CD4-positive, alpha-beta memory T cell (primary cell): ENCODE measurements at regions not wholly inside any gene's neighbourhood (a gene's known extent, or its start where the extent isn't known, plus 50 kb on each side); places are given as distances from the start of the nearest gene placed in this dataset.

Experiments used
- CTCF ChIA-PET: fragments of 350-600 bp; sonication (Branson Sonifier 250); formaldehyde crosslinking; loops from one replicate; lab custom pipeline; 2021; ENCODE audit warnings: inconsistent platforms; ENCODE audit not compliant: partially characterized antibody; lab: Charles Lee
- POLR2A ChIA-PET: fragments of 350-600 bp; sonication (Branson Sonifier 250); formaldehyde crosslinking; loops from one replicate; lab custom pipeline; 2021; ENCODE audit not compliant: partially characterized antibody; lab: Charles Lee
- DNase-seq, 5 donors: peaks; one replicate each; pipeline versions ENCODE4 v3.0.0 to v3.0.0-alpha.2; 2020 to 2022; ENCODE audit warnings: mixed read lengths in 1 of 5
- H3K27ac ChIP-seq: one replicate; pipeline ENCODE4 v1.7.0; 2013; ENCODE audit warnings: low read depth, low read length
- H3K27me3 ChIP-seq: 2 replicates; pipeline ENCODE4 v1.7.0; 2013; ENCODE audit warnings: mild to moderate bottlenecking, low read length, moderate library complexity; ENCODE audit not compliant: insufficient read depth
- H3K36me3 ChIP-seq: 2 replicates; pipeline ENCODE4 v1.7.0; 2013; ENCODE audit warnings: mild to moderate bottlenecking, low read length, moderate library complexity; ENCODE audit not compliant: insufficient read depth
- H3K4me1 ChIP-seq: 2 replicates; pipeline ENCODE4 v1.7.0; 2013; ENCODE audit warnings: mild to moderate bottlenecking, low read length, moderate library complexity; ENCODE audit not compliant: insufficient read depth
- H3K4me3 ChIP-seq, 2 donors: one replicate each; pipeline ENCODE4 v1.7.0; 2013; ENCODE audit warnings: low read length in 2 of 2, mild to moderate bottlenecking in 1 of 2
- H3K9me3 ChIP-seq, 2 donors: one replicate each; pipeline ENCODE4 v1.7.0; 2013; ENCODE audit warnings: low read length in 2 of 2, control low read depth in 1 of 2; ENCODE audit not compliant: control insufficient read depth in 1 of 2
- H3K27ac Mint-ChIP-seq, 7 donors: one replicate each; pipeline ENCODE4 v1.8.0; 2020 to 2021; ENCODE audit warnings: mixed read lengths in 7 of 7, mild to moderate bottlenecking in 6 of 7, inconsistent platforms in 3 of 7, moderate library complexity in 3 of 7
- H3K27me3 Mint-ChIP-seq, 2 donors: one replicate each; pipeline ENCODE4 v1.8.0; 2020 to 2021; ENCODE audit warnings: mixed read lengths in 2 of 2
- H3K36me3 Mint-ChIP-seq, 2 donors: one replicate each; pipeline ENCODE4 v1.8.0; 2020 to 2021; ENCODE audit warnings: mixed read lengths in 2 of 2, inconsistent platforms in 1 of 2, mild to moderate bottlenecking in 1 of 2
- H3K4me1 Mint-ChIP-seq, 4 donors: one replicate each; pipeline ENCODE4 v1.8.0; 2020 to 2021; ENCODE audit warnings: mixed read lengths in 4 of 4, mild to moderate bottlenecking in 1 of 4
- H3K4me3 Mint-ChIP-seq, 8 donors: one replicate each; pipeline ENCODE4 v1.8.0; 2020 to 2021; ENCODE audit warnings: mixed read lengths in 8 of 8, mild to moderate bottlenecking in 7 of 8, moderate library complexity in 6 of 8, inconsistent platforms in 3 of 8
- H3K9me3 Mint-ChIP-seq, 8 donors: one replicate each; pipeline ENCODE4 v1.8.0; 2020 to 2021; ENCODE audit warnings: mixed read lengths in 8 of 8, mild to moderate bottlenecking in 5 of 8, inconsistent platforms in 3 of 8, moderate library complexity in 1 of 8
- intact Hi-C: fragments of 100-400 bp; cut with micrococcal nuclease; formaldehyde crosslinking; loops from one replicate; pipeline ENCODE4 v1.15.1; 2023

- Mint-ChIP-seq H3K9me3 (peaks cover 0 to 11% (median 1%) of the 10 kb centered on the region in 8 donors), H3K4me3 (no peak overlapping the region), H3K27ac (no peak overlapping the region), H3K4me1 (no peaks in the 10 kb centered on the region), H3K36me3 (no peaks in the 10 kb centered on the region), H3K27me3 (peaks cover 2 to 4% of the 10 kb centered on the region in 2 donors)
- Histone ChIP-seq H3K27ac (no peak overlapping the region), H3K27me3 (no peaks in the 10 kb centered on the region), H3K9me3 (no peaks in the 10 kb centered on the region), H3K4me1 (no peaks in the 10 kb centered on the region), H3K4me3 (no peak overlapping the region), H3K36me3 (no peaks in the 10 kb centered on the region)
- intact Hi-C loops: no loop called here
- DNase-seq: no peak
- ChIA-PET CTCF (no interaction called here), POLR2A (no interaction called here)
Observed at GRCh38 chr9:85173967-85174366, 504.4 kb downstream of the NTRK2 start.

- H3K9me3 Mint-ChIP-seq: peaks cover 0 to 11% (median 3%) of the 10 kb centered on the region in 8 donors
- H3K36me3 Mint-ChIP-seq: no peaks in the 10 kb centered on the region
- no peak overlapping the region for H3K4me3 Mint-ChIP-seq
- H3K27me3 Mint-ChIP-seq: peaks cover 2 to 4% of the 10 kb centered on the region in 2 donors
- H3K4me1 Mint-ChIP-seq: no peaks in the 10 kb centered on the region
- POLR2A ChIA-PET: no interaction called here
- Histone ChIP-seq H3K4me1 (no peaks in the 10 kb centered on the region), H3K36me3 (no peaks in the 10 kb centered on the region), H3K27me3 (no peaks in the 10 kb centered on the region), H3K9me3 (no peaks in the 10 kb centered on the region), H3K27ac (no peak overlapping the region), H3K4me3 (no peak overlapping the region)
- intact Hi-C loops: no loop called here
- no peak for DNase-seq
- CTCF ChIA-PET: no interaction called here
- H3K27ac Mint-ChIP-seq: no peak overlapping the region
Observed at GRCh38 chr9:85172001-85172978, 502.8 kb downstream of the NTRK2 start.

- Mint-ChIP-seq H3K4me1 (no peaks in the 10 kb centered on the region), H3K27me3 (peaks cover 2 to 4% of the 10 kb centered on the region in 2 donors), H3K9me3 (peaks cover 0 to 11% (median 3%) of the 10 kb centered on the region in 8 donors), H3K36me3 (no peaks in the 10 kb centered on the region), H3K4me3 (no peak overlapping the region), H3K27ac (no peak overlapping the region)
- ChIA-PET POLR2A (no interaction called here), CTCF (no interaction called here)
- no peaks in the 10 kb centered on the region for H3K9me3 ChIP-seq
- H3K27me3 ChIP-seq: no peaks in the 10 kb centered on the region
- no peaks in the 10 kb centered on the region for H3K36me3 ChIP-seq
- intact Hi-C loops: no loop called here
- no peaks in the 10 kb centered on the region for H3K4me1 ChIP-seq
- DNase-seq: no peak
- H3K27ac ChIP-seq: no peak overlapping the region
- no peak overlapping the region for H3K4me3 ChIP-seq
Observed at GRCh38 chr9:85171163-85171562, 501.6 kb downstream of the NTRK2 start.

- Mint-ChIP-seq H3K9me3 (peaks cover 0 to 10% (median 4%) of the 10 kb centered on the region in 8 donors), H3K27me3 (no peaks in the 10 kb centered on the region), H3K4me3 (no peak overlapping the region), H3K27ac (no peak overlapping the region), H3K4me1 (no peaks in the 10 kb centered on the region), H3K36me3 (no peaks in the 10 kb centered on the region)
- CTCF ChIA-PET: no interaction called here
- Histone ChIP-seq H3K4me3 (no peak overlapping the region), H3K9me3 (no peaks in the 10 kb centered on the region), H3K4me1 (no peaks in the 10 kb centered on the region), H3K27me3 (no peaks in the 10 kb centered on the region), H3K36me3 (no peaks in the 10 kb centered on the region), H3K27ac (no peak overlapping the region)
- DNase-seq: no peak
- intact Hi-C loops: no loop called here
- POLR2A ChIA-PET: interaction anchor here (0.6 kb wide), 1 partner anchor 1893 kb away, joined by 3 read pairs; no protein-coding TSS in a partner anchor
Observed at GRCh38 chr9:85168412-85168811, 498.9 kb downstream of the NTRK2 start.

- Histone ChIP-seq H3K36me3 (no peaks in the 10 kb centered on the region), H3K4me1 (no peaks in the 10 kb centered on the region), H3K27ac (no peak overlapping the region), H3K9me3 (no peaks in the 10 kb centered on the region), H3K27me3 (no peaks in the 10 kb centered on the region), H3K4me3 (no peak overlapping the region)
- Mint-ChIP-seq H3K27ac (no peak overlapping the region), H3K4me1 (no peaks in the 10 kb centered on the region), H3K4me3 (no peak overlapping the region), H3K9me3 (peaks cover 0 to 10% (median 4%) of the 10 kb centered on the region in 8 donors), H3K27me3 (no peaks in the 10 kb centered on the region), H3K36me3 (no peaks in the 10 kb centered on the region)
- DNase-seq: no peak
- ChIA-PET POLR2A (no interaction called here), CTCF (no interaction called here)
- intact Hi-C loops: no loop called here
Observed at GRCh38 chr9:85167146-85167545, 497.6 kb downstream of the NTRK2 start.

- no peaks in the 10 kb centered on the region for H3K4me1 Mint-ChIP-seq
- intact Hi-C loops: no loop called here
- ChIA-PET CTCF (no interaction called here), POLR2A (no interaction called here)
- no peaks in the 10 kb centered on the region for H3K27me3 Mint-ChIP-seq
- H3K36me3 Mint-ChIP-seq: no peaks in the 10 kb centered on the region
- H3K27ac ChIP-seq: no peak overlapping the region
- H3K4me3 Mint-ChIP-seq: no peak overlapping the region
- H3K9me3 Mint-ChIP-seq: peaks cover 0 to 10% (median under 1%) of the 10 kb centered on the region in 8 donors
- no peaks in the 10 kb centered on the region for H3K27me3 ChIP-seq
- H3K4me3 ChIP-seq: no peak overlapping the region
- H3K9me3 ChIP-seq: no peaks in the 10 kb centered on the region
- no peaks in the 10 kb centered on the region for H3K4me1 ChIP-seq
- H3K36me3 ChIP-seq: no peaks in the 10 kb centered on the region
- no peak for DNase-seq
- no peak overlapping the region for H3K27ac Mint-ChIP-seq
Observed at GRCh38 chr9:85163825-85164224, 494.3 kb downstream of the NTRK2 start.

DNA sequence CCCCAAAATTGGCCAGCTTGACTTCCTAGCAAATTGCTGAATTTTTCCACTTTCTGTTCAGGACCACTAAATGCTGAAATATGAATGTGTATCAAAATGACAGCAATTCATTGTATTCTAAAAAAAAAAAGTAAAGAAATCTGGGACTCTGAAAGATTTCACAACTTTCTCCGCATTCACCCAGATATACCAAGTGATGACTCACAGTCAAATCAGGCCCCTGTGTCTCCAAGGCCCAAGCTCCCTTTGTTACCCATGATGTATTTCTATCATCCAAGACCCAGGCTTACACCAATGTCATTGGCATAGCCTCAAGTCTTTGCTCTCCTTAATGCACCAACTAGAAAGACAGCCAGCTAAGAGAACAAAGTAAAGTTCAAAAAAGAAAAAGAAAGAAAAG is 493.9 kb downstream of the NTRK2 start:
- no peak overlapping the region for H3K4me3 Mint-ChIP-seq
- H3K27me3 Mint-ChIP-seq: no peaks in the 10 kb centered on the region
- H3K9me3 Mint-ChIP-seq: peaks cover 0 to 10% (median under 1%) of the 10 kb centered on the region in 8 donors
- no peak for DNase-seq
- ChIA-PET POLR2A (no interaction called here), CTCF (no interaction called here)
- Histone ChIP-seq H3K4me1 (no peaks in the 10 kb centered on the region), H3K27ac (no peak overlapping the region), H3K9me3 (no peaks in the 10 kb centered on the region), H3K4me3 (no peak overlapping the region), H3K36me3 (no peaks in the 10 kb centered on the region), H3K27me3 (no peaks in the 10 kb centered on the region)
- no peaks in the 10 kb centered on the region for H3K4me1 Mint-ChIP-seq
- intact Hi-C loops: no loop called here
- no peaks in the 10 kb centered on the region for H3K36me3 Mint-ChIP-seq
- H3K27ac Mint-ChIP-seq: no peak overlapping the region
